ENCODE measurements at regions not wholly inside any gene's neighbourhood (a gene's known extent, or its start where the extent isn't known, plus 50 kb on each side); places are given as distances from the start of the nearest gene placed in this dataset.
"Not testable (repeated sequence)": the region's sequence is repeated elsewhere in the genome, so short reads cannot be mapped to it uniquely, and the experiment has no call there.

DNA sequence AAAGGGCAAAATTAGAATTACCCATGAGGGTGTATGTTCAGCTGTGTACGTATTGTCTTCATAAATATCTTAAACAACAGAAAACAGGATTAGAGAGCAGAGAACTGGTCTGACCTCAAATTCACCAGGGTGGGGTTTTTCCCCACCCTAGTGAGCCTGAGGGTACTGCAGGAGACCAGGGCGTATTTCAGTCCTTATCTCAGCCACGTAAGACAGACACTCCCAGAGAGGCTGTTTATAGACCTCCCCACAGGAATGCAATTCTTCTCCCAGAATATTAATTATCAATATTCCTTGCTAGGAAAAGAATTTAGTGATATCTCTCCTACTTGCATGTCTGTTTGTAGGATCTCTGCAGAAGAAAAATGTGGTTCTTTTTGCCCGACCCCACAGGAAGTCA, 128.8 kb downstream of the PCDH10 start:
- not testable (repeated sequence) for ATAC-seq

DNA sequence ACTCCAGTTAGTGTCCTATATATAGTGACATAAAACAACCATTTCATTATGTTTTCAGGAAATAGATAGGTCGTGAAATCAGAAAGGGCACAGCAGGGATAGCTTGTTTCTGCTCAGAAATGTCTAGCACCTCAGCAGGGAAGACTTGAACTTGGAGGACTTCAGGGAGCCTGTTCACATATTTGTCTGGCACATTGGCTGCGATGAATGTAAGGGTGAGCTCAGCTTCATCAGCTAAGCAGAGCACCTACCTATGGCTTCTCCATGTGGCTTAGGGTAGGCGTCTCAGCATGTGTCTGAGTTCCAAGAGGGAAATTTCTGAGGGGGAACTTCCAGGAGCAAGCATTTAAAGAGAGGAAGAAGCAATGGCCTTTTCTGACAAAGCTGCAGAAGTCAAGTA, 126.2 kb downstream of the PCDH10 start:
- no peak for ATAC-seq

DNA sequence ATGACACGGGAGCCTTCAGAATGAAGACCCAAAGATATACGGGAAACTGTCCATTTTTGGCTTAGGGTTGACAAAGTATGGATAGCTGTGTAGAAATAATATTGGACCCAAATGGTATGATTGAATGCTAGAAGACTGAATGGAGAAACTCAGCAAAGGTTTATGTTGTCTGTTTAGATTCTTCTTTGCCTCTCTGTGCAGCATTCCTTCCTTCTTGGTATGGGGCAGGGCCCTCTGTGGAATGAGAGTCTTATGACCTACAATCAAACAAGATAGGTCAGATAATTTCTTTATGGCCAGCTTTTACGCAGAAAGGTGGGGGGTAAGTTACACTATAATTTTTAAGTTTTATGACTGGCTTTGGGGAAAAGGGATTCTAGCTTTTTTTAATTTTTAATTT, 124.3 kb downstream of the PCDH10 start:
- no peak for ATAC-seq

DNA sequence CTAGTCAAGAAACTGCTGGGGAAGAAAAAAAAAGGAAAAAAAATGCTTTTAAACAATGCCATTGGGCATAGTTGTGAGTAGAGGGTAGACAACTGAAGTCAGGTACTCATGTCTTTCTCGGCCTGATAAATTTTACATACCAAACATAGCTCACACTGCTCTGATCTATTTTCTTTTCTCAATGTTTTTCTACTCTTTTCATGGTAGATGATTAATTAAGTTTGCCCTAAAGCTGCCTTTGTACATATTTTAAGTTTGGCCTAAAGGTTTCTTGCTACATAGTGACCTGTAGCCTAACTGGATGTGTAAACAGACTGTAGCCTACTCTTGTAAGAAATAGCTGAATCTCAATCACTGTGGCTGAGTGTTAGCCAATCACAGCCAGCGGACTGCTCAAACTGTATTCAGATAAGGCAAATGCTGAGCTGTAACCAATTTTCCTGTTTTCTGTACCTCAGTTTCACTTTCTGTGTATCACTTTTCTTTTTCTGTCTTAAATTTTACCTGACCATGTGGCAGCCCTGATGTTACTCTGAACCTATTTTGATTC, 121.0 kb downstream of the PCDH10 start:
- ATAC-seq: no peak

DNA sequence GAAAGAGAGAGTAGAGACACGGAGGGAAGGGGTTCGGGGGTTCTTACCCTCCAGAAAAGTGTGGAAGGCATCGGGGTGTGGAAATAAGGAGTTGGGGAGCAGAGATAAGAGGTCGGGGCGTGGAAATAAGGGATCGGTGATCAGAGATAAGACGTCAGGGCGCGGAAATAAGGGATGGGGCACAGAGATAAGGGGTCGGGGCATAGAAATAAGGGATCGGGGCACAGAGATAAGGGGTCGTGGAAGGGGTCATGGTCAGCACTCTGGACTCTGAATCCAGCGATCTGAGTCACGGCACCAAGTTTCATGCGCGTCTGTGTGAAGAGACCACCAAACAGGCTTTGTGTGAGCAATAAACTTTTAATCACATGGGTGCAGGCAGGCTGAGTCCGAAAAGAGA, 119.1 kb downstream of the PCDH10 start:
- ATAC-seq: no peak

DNA sequence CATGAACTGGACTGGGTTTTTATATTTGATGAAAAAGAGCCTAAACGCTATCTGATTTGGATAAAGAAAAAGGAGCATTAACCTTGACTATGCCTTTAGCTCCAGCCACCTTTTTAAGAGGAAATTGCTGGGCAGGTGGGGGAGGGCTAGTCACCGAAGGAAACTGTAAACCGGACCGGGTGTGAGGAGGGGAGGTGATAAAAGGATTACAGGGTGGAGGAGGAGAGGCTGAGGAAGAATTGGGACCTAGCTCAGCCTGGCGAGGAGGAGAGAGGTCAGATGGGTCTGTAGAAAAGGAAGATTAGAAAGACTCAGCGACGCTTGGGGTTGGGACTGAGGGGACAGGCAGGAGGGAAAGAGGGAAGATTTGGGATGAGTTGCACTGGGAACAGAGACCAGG, 118.4 kb downstream of the PCDH10 start:
- not testable (repeated sequence) for ATAC-seq

DNA sequence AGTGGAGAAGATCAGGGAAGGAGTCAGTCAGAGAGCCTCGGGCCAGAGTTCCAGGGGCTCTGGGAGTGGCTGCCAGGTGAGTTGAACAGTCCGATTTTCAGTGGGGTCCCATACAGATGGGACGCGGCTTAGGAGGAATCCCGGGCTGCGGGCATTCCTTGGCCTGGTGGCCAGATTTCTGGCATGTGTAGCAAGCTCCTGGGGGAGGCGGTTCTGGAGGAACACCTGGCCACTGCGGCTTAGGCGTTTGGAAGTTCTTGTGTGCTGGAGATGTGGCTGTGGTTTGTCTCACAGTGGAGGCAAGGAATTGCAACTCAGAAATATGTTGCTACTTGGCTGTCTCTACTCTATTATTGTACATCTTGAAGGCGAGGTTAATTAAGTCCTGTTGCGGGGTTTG, 117.9 kb downstream of the PCDH10 start:
- not testable (repeated sequence) for ATAC-seq

DNA sequence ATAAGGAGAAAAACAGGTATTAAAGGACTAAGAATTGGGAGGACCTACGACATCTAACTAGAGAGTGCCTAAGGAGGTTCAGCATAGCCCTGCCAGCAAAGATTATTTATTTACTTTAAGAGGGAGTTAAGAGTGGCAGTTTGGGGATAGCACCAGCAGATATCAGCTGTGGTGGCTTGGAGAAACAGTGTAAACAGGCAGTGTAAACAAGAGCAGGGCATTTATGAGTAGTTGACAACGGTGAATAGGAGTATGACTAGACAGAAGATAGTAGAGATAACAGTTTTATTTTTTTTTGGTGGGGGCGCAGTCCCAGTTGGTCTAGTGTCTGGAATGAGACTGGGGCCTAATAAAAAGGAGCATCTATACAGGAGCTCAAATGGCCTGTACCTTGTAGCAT, 115.2 kb downstream of the PCDH10 start:
- not testable (repeated sequence) for ATAC-seq

DNA sequence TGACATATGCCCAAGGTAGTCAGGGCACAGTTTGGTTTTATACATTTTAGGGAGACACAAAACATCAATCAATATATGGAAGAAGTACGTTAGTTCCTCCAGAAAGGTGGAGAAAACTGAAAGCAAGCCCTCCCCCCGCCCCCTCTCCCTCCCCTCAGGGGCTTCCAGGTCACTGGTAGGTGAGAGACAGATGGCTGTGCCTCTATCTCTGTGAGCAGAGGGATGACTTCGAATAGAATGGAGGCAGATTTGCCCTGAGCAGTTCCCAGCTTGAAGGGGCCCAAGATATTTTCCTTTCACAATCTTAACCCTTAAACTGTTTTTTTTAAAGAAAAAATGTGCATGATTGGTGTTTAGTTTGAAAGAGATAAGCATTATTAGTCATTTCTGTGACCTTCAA, 114.0 kb downstream of the PCDH10 start:
- no peak for ATAC-seq

DNA sequence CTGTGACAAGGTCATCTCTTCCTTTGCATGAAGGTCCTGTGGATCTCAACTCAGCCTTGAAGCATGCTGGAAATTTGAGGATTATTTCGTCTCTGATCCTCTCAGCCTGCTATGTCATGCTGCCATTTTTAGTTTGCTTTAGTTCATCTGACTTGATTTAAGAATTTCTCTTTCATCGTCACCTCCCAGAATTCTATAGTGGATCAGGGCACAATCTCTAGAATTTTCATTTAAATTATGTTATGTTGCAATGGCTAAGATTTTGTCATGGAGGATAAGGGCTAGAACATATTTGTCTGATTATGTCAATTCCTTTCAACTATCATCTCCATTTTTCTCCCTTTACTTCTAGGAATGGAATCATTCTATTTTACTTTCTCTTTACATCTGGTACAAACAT, 98.8 kb downstream of the PCDH10 start:
- ATAC-seq: no peak

DNA sequence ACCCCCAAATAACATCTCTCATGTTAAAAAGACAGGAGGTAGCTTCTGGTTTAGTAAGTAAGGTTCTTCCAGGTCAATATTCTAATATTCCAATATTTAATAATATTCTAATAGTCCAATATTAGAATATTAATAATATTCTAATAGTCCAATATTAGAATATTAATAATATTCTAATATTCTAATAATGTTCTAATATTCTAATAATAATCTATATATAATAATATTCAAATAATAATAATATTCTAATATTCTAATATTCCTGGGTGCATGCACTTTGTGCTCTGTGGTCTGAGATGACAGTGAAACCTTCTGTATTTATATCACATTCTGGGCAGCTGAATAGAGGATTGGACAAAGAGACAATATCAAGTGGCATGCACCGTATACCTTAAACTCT, 96.1 kb downstream of the PCDH10 start:
- ATAC-seq: no peak

Data from esophagus mucosa (tissue), 1 donor.